GM23248 (cell line): ENCODE measurements at regions not wholly inside any gene's neighbourhood (a gene's known extent, or its start where the extent isn't known, plus 50 kb on each side); places are given as distances from the start of the nearest gene placed in this dataset.
A peak's percentile ranks its signal among the peaks of the same experiment; 100 is the strongest.

Source experiments
- DNase-seq: peaks from one replicate; pipeline ENCODE4 v3.0.0-alpha.2; 2015
- H2AFZ ChIP-seq: fragments of 200-600 bp; sonication (generic); 2 replicates; pipeline ENCODE4 v1.6.1; 2016; ENCODE audit warnings: antibody characterized with exemption
- H3F3A ChIP-seq: fragments of 200-600 bp; sonication (generic); 2 replicates; pipeline ENCODE4 v1.6.1; 2016; ENCODE audit warnings: mild to moderate bottlenecking, antibody characterized with exemption, mixed run types; ENCODE audit not compliant: insufficient read depth
- H3K27ac ChIP-seq: fragments of 200-600 bp; sonication (generic); 2 replicates; pipeline ENCODE4 v1.5.1; 2016; ENCODE audit warnings: mild to moderate bottlenecking
- H3K27me3 ChIP-seq: fragments of 200-600 bp; sonication (generic); replicated peaks from 2 replicates; pipeline ENCODE4 v1.6.1; 2016; ENCODE audit warnings: mild to moderate bottlenecking; ENCODE audit not compliant: insufficient read depth
- H3K36me3 ChIP-seq: fragments of 200-600 bp; sonication (generic); 2 replicates; pipeline ENCODE4 v1.6.1; 2016; ENCODE audit warnings: low read depth, mild to moderate bottlenecking
- H3K4me1 ChIP-seq: fragments of 200-600 bp; sonication (generic); 2 replicates; pipeline ENCODE4 v1.6.1; 2016; ENCODE audit warnings: mild to moderate bottlenecking; ENCODE audit not compliant: insufficient read depth
- H3K4me2 ChIP-seq: fragments of 200-600 bp; sonication (generic); one replicate; pipeline ENCODE4 v1.6.1; 2016; ENCODE audit warnings: mild to moderate bottlenecking; ENCODE audit not compliant: unreplicated experiment
- H3K4me3 ChIP-seq: fragments of 200-600 bp; sonication (generic); 2 replicates; pipeline ENCODE4 v1.5.1; 2016; ENCODE audit warnings: mild to moderate bottlenecking
- H3K79me2 ChIP-seq: fragments of 200-600 bp; sonication (generic); 2 replicates; pipeline ENCODE4 v1.6.1; 2016; ENCODE audit warnings: mild to moderate bottlenecking; ENCODE audit not compliant: insufficient read depth
- H3K9ac ChIP-seq: fragments of 200-600 bp; sonication (generic); 2 replicates; pipeline ENCODE4 v1.6.1; 2016; ENCODE audit warnings: mild to moderate bottlenecking
- H3K9me2 ChIP-seq: fragments of 200-600 bp; sonication (generic); 2 replicates; pipeline ENCODE4 v1.6.1; 2016; ENCODE audit warnings: mixed run types, mild to moderate bottlenecking, moderate library complexity; ENCODE audit not compliant: insufficient read depth
- H3K9me3 ChIP-seq: fragments of 200-600 bp; sonication (generic); one replicate; pipeline ENCODE4 v1.6.1; 2017; ENCODE audit warnings: low read depth
- H4K20me1 ChIP-seq: fragments of 200-600 bp; sonication (generic); 2 replicates; pipeline ENCODE4 v1.6.0; 2016; ENCODE audit not compliant: insufficient read depth
- EZH2 ChIP-seq: fragments of 200-600 bp; sonication (generic); IDR thresholded peaks from 2 replicates; pipeline ENCODE4 v1.6.1; 2018; ENCODE audit warnings: antibody characterized with exemption, mild to moderate bottlenecking; ENCODE audit not compliant: insufficient read depth, poor library complexity, severe bottlenecking
- EZH2phosphoT487 ChIP-seq: fragments of 200-600 bp; sonication (generic); IDR thresholded peaks from 2 replicates; pipeline ENCODE4 v1.6.1; 2018; ENCODE audit warnings: antibody characterized with exemption, moderate library complexity, mild to moderate bottlenecking, low read depth; ENCODE audit not compliant: insufficient read depth
- WGBS, 2 experiments: methylation state at CpG; one replicate each; pipeline ENCODE4 v1.1.6; 2015 to 2017; ENCODE audit warnings: low lambda C conversion rate in 2 of 2, low coverage in 1 of 2; ENCODE audit errors: missing lambda C conversion rate in 2 of 2; 5-methylcytosine and 5-hydroxymethylcytosine counted together
- in situ Hi-C: fragments of 300-500 bp; cut with MboI; formaldehyde crosslinking; loops from 2 replicates; pipeline ENCODE4 v1.15.0; 2020

DNA sequence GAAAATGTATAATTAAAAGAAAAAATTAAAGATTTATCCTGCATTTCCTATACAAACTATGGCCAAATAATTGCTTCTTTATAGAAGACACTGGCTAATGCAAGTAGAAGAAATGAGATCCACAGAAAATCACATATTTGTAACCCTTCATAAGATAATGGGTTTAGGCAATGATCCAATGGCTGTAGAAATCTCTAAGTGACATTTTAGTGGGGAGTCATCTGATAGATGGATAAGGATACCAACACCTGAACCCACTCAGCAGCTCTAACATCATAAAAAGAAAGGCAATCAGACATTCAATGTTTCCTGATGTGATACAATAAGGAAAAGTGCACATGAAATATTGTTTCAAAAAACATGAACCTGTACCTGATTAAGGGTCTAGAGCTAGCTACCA, 297.5 kb downstream of the CXCL12 start:
- Histone ChIP-seq H3F3A (no peaks in the 10 kb centered on the region), H3K79me2 (no peaks in the 10 kb centered on the region), H3K4me1 (no peaks in the 10 kb centered on the region), H2AFZ (no peak overlapping the region), H3K4me3 (no peak overlapping the region), H3K27me3 (no peaks in the 10 kb centered on the region), H3K27ac (no peak overlapping the region), H3K9ac (no peak overlapping the region), H4K20me1 (no peaks in the 10 kb centered on the region), H3K9me3 (no peaks in the 10 kb centered on the region), H3K36me3 (no peaks in the 10 kb centered on the region), H3K4me2 (no peak overlapping the region), H3K9me2 (no peaks in the 10 kb centered on the region)
- TF ChIP-seq EZH2phosphoT487, result no peak
- TF ChIP-seq EZH2, result no peak
- no peak for DNase-seq
- in situ Hi-C loops, result no loop called here

DNA sequence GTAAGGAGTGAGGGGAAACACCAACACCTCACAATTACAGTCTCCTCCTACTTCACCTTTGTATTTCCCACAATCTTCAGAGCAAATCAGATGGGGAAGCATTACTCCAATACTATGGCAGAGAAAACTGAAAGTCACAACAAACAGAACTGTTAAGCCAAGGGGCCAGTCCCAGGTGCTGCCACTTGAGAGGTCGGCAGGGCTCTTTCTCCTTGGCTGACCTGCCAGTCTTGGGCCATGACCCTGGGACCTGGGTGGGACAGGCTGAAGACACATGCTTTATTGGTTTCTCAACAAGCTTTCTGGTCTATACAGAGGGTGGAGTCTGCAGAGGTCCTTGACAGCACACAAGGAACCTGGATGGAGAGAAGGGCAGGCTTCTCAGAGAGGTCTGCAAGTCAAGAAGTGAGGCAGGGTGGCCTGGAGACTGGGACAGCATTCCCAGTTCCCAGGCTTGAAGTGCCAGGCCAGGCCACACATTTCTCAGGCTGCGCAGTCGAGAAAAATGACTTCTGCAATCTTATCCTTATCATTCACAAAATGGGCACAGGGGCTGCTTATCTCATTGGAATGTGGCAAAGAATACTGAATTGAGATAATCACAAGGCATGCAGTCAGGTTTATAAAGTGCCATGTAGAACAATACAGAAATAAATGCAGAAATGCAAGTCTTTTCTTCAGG, 301.0 kb downstream of the CXCL12 start:
- 80 to 89% methylated on average over 3 of the region's 3 CpGs for WGBS, 2 experiments
- Histone ChIP-seq H3K4me2 (no peak overlapping the region), H3K27ac (no peak overlapping the region), H3K9me3 (no peaks in the 10 kb centered on the region), H3K9me2 (no peaks in the 10 kb centered on the region), H3F3A (no peaks in the 10 kb centered on the region), H3K9ac (no peak overlapping the region), H3K4me3 (no peak overlapping the region), H3K36me3 (no peaks in the 10 kb centered on the region), H3K79me2 (no peaks in the 10 kb centered on the region), H3K27me3 (no peaks in the 10 kb centered on the region), H4K20me1 (no peaks in the 10 kb centered on the region), H2AFZ (no peak overlapping the region), H3K4me1 (no peaks in the 10 kb centered on the region)
- DNase-seq, result no peak
- in situ Hi-C loops, result no loop called here
- no peak for TF ChIP-seq EZH2phosphoT487
- no peak for TF ChIP-seq EZH2

DNA sequence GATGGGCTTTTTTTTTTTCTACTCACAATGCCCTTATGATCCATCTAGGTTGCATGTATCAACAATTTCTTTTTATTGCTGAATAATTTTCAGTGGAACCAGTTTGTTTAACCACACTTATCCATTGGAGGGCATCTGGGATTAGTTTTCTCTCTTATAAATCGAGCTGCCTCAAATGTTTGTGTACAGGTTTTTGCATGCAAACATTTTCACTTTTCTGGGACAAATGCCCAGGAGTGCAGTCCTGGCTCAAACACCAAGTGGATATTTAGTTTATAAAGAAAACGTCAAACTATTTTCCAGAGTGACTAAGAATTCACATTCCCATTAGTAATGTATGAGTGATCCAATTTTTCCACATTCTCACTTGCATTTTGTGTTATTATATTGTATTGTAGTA, 313.4 kb downstream of the CXCL12 start:
- Histone ChIP-seq H3K79me2 (no peaks in the 10 kb centered on the region), H3K4me2 (no peak overlapping the region), H3K36me3 (no peaks in the 10 kb centered on the region), H3F3A (peaks cover 16% of the 10 kb centered on the region; the same call in 1 of the 2 replicates), H3K9ac (no peak overlapping the region), H3K9me2 (no peaks in the 10 kb centered on the region), H3K9me3 (no peaks in the 10 kb centered on the region), H3K27me3 (no peaks in the 10 kb centered on the region), H3K27ac (peak overlapping the region; percentile 47; the same call in 1 of the 2 replicates), H3K4me1 (peaks cover 30% of the 10 kb centered on the region), H3K4me3 (no peak overlapping the region), H4K20me1 (no peaks in the 10 kb centered on the region), H2AFZ (no peak overlapping the region)
- DNase-seq, result peak; percentile 90
- 0% methylated on average over 2 of the region's 2 CpGs for WGBS, 2 experiments
- in situ Hi-C loops, result loop anchor here (25.0 kb wide), 1 partner anchor 791 kb away; no protein-coding TSS in a partner anchor
- TF ChIP-seq EZH2, result no peak

DNA sequence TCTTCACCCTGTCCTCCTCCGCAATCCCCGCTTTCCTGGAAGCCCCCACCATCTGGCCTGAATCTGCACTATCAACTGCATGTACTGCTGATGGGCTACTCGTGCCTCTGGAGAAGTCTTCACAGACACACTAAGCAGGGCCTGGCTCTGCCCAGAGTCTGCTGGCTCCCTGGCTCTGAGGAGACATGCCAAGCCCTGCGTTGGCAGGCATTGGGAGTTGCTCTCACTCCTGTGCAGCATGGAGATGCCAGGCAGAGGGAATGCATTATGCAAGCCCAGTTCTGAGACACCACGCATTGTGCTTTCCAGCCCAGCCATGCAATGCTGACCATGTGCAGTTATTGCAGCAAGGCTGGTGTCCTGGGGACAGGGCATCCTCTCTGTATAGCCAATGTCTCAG, 314.6 kb downstream of the CXCL12 start:
- Histone ChIP-seq H3K9me2 (no peaks in the 10 kb centered on the region), H3K36me3 (no peaks in the 10 kb centered on the region), H3K4me2 (no peak overlapping the region), H3K27ac (no peak overlapping the region), H2AFZ (no peak overlapping the region), H3K9ac (no peak overlapping the region), H3K27me3 (no peaks in the 10 kb centered on the region), H4K20me1 (no peaks in the 10 kb centered on the region), H3K4me3 (no peak overlapping the region), H3K4me1 (peaks cover 30% of the 10 kb centered on the region), H3F3A (peaks cover 16% of the 10 kb centered on the region; the same call in 1 of the 2 replicates), H3K9me3 (no peaks in the 10 kb centered on the region), H3K79me2 (no peaks in the 10 kb centered on the region)
- DNase-seq, result no peak
- 60 to 67% methylated on average over 5 of the region's 5 CpGs for WGBS, 2 experiments
- in situ Hi-C loops, result loop anchor here (25.0 kb wide), 1 partner anchor 792 kb away; no protein-coding TSS in a partner anchor
- TF ChIP-seq EZH2phosphoT487, result no peak
- TF ChIP-seq EZH2, result no peak
